GM12891 (cell line): ENCODE measurements at regions not wholly inside any gene's neighbourhood (a gene's known extent, or its start where the extent isn't known, plus 50 kb on each side); places are given as distances from the start of the nearest gene placed in this dataset.
A peak's percentile ranks its signal among the peaks of the same experiment; 100 is the strongest.

ENCODE experiments used
- DNase-seq: peaks from one replicate; pipeline ENCODE4 v3.0.0; 2011; ENCODE audit warnings: low spot score; ENCODE audit not compliant: insufficient read length
- FAIRE-seq: peaks from 2 replicates; lab custom pipeline; 2011; peaks lifted over from hg19 to GRCh38; lab: Jason Lieb, UNC
- PAX5 ChIP-seq: IDR thresholded peaks from 2 replicates; pipeline ENCODE4 v1.6.1; 2011; ENCODE audit warnings: low read length, moderate library complexity, mild to moderate bottlenecking; ENCODE audit not compliant: insufficient read depth, severe bottlenecking
- POLR2A ChIP-seq: IDR thresholded peaks from 2 replicates; pipeline ENCODE4 v1.6.1; 2011; ENCODE audit warnings: low read depth, low read length, control low read depth
- POLR2AphosphoS5 ChIP-seq: IDR thresholded peaks from 2 replicates; pipeline ENCODE4 v1.6.1; 2011; ENCODE audit warnings: low read depth, low read length, control low read depth
- POU2F2 ChIP-seq: IDR thresholded peaks from 2 replicates; pipeline ENCODE4 v1.6.1; 2011; ENCODE audit warnings: low read depth, mild to moderate bottlenecking, control low read depth, low read length, moderate library complexity
- SPI1 ChIP-seq: IDR thresholded peaks from 2 replicates; pipeline ENCODE4 v1.6.1; 2011; ENCODE audit warnings: low read depth, low read length, control low read depth
- TAF1 ChIP-seq: IDR thresholded peaks from 2 replicates; pipeline ENCODE4 v1.6.1; 2011; ENCODE audit warnings: low read depth, low read length, control low read depth

DNA sequence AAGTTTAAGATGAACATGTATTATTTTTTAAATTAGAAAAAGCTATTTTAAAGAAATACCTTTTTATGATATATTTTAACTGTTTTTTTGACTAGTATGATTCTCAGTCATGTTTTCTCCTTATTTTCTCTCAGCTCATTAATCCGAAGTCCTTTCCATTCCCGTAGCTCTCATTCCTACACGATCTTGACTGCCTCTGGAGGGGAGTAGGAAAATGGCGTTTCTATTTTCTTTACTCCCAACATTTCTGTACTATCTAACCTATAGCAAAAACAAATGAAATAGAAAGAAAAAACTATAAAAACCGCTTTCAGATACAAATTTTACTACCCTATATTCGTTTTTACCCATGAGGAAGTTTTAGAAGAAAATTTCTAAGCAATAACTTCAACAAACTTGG is 343.8 kb downstream of the RBM26 start:
- no peak for TF ChIP-seq PAX5
- no peak for TF ChIP-seq TAF1
- no peak for TF ChIP-seq SPI1
- no peak for TF ChIP-seq POU2F2
- no peak for TF ChIP-seq POLR2A
- FAIRE-seq, result no peak
- no peak for DNase-seq

GRCh38 chr13:79060216-79060615 is 345.8 kb downstream of the RBM26 start:
- TF ChIP-seq PAX5, result no peak
- TF ChIP-seq POLR2AphosphoS5, result no peak
- no peak for TF ChIP-seq POLR2A
- no peak for TF ChIP-seq SPI1
- TF ChIP-seq POU2F2, result no peak
- TF ChIP-seq TAF1, result no peak
- no peak for FAIRE-seq
- DNase-seq, result no peak

DNA sequence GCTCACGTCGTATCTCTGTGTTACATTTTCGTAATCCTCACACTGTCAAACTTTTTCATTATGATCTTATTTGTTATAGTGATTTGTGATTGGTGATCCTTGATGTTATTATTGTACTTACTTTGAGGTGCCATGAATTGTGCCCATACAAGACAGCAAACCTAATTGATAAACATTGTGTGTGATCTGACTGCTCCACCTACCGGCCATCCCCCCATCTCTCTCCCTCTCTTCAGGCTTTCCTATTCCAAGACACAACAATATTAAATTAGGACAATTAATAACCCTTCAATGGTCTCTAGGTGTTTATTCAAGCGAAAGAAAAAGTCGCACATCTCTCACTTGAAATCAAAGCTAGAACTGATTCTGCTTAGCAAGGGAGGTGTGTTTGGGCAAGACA is 349.3 kb downstream of the RBM26 start:
- DNase-seq, result no peak
- no peak for FAIRE-seq
- TF ChIP-seq SPI1 (no peak), POU2F2 (no peak), TAF1 (no peak), PAX5 (no peak), POLR2A (no peak), POLR2AphosphoS5 (no peak)

- DNase-seq (no peak), FAIRE-seq (no peak)
These were observed 354.6 kb downstream of the RBM26 start for GRCh38 chr13:79051472-79051871.

DNA sequence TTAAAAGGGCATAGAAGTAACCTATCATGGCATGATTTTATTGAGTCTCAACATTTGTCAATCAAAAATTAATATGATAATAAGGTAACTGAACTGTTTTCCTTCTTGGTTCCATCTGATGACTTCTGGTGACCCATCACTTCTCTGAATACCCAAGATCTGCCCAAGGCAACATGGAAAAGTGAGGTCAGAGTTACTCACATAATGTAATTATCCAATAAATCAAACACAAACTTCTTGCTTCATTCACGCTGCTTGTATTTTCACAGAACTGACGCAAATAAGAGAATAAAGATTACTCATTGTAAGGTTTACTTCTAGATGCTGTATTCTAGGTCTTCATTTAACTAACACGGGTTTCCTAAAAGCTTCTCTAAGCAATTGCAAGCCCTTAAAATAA is 361.6 kb downstream of the RBM26 start:
- TF ChIP-seq SPI1, result no peak
- TF ChIP-seq POLR2AphosphoS5, result no peak
- TF ChIP-seq POLR2A, result no peak
- TF ChIP-seq TAF1, result no peak
- TF ChIP-seq POU2F2, result no peak
- no peak for TF ChIP-seq PAX5
- no peak for FAIRE-seq
- DNase-seq, result no peak

More at GRCh38 chr13:79051472-79051871, 354.6 kb downstream of the RBM26 start:
- TF ChIP-seq SPI1 (peak; percentile 59), POLR2A (no peak)

- TF ChIP-seq SPI1, result no peak
- TF ChIP-seq TAF1, result no peak
- TF ChIP-seq PAX5, result no peak
- no peak for TF ChIP-seq POLR2AphosphoS5
- TF ChIP-seq POU2F2, result no peak
- TF ChIP-seq POLR2A, result no peak
- DNase-seq (no peak), FAIRE-seq (no peak)
These were observed 362.8 kb downstream of the RBM26 start for GRCh38 chr13:79043208-79043607.

DNA sequence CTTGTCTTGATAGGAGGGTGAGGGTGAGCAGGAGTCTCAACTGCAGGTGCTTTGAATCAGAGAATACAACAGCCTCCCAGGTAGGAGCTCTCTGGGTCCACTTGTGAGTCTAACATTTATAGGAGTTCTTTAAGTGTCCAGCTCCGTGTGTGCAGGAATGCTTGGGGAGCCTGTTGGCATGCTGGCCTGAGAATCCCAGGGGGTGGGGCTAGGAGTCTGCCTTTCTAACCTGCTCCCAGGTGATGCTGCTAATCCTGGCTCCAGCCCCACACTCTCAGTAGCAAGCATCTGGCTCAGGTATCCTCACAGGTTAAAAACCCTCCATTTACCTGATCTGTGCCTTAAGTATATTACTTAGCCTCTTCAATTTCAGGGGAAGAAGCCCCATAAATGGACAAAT is 368.9 kb downstream of the RBM26 start:
- TF ChIP-seq SPI1 (no peak), POLR2A (no peak), POLR2AphosphoS5 (no peak), TAF1 (no peak), PAX5 (no peak), POU2F2 (no peak)
- DNase-seq (no peak), FAIRE-seq (no peak)

GRCh38 chr13:79034341-79034740 is 371.7 kb downstream of the RBM26 start:
- TF ChIP-seq POU2F2 (no peak), TAF1 (no peak), PAX5 (no peak), POLR2A (no peak), POLR2AphosphoS5 (no peak), SPI1 (no peak)
- no peak for DNase-seq
- no peak for FAIRE-seq

DNA sequence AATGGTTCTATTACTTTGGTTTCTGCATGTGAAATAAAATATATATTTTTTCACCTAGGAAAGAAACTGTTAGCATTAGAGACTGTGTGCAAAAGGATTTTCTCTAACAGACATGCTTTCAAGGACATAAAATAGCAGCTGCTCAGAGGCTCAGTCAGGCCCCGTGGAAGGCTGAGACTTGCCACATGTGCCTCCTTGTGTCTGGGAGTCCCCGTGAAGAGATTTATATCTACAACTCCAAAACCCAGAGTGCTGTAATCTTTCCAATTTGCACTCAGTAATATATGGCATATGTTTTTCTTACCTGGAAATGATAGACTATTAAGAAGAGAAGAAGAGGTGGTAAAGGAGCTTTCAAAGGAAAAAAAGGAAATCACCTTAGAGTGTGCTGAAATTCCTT is 371.6 kb upstream of the OBI1 start:
- no peak for FAIRE-seq
- no peak for DNase-seq
- TF ChIP-seq PAX5 (no peak), POLR2AphosphoS5 (no peak), POU2F2 (no peak), POLR2A (no peak), TAF1 (no peak), SPI1 (no peak)

- TF ChIP-seq POU2F2 (no peak), SPI1 (no peak), POLR2A (no peak), POLR2AphosphoS5 (no peak), TAF1 (no peak), PAX5 (no peak)
- DNase-seq (no peak), FAIRE-seq (no peak)
These were observed 359.2 kb upstream of the OBI1 start for GRCh38 chr13:79018166-79018565.
